NCI-H187 (cell line): ENCODE measurements at regions not wholly inside any gene's neighbourhood (a gene's known extent, or its start where the extent isn't known, plus 50 kb on each side); places are given as distances from the start of the nearest gene placed in this dataset.
A peak's percentile ranks its signal among the peaks of the same experiment; 100 is the strongest.

Source experiments
- DNase-seq, 2 experiments: peaks; one replicate each; lab custom pipeline; 2025; lab: John Stamatoyannopoulos, UW

- DNase-seq, result peak in 1 of 2 experiments; percentile 15
These were observed 174.5 kb upstream of the RUNX1 start for GRCh38 chr21:35223480-35224156.

GRCh38 chr21:35222541-35222941, 173.4 kb upstream of the RUNX1 start:
- DNase-seq, result no peak

- DNase-seq, result no peak
These were observed 172.9 kb upstream of the RUNX1 start for GRCh38 chr21:35222021-35222420.

GRCh38 chr21:35220301-35220700, 171.2 kb upstream of the RUNX1 start:
- DNase-seq, result no peak

DNA sequence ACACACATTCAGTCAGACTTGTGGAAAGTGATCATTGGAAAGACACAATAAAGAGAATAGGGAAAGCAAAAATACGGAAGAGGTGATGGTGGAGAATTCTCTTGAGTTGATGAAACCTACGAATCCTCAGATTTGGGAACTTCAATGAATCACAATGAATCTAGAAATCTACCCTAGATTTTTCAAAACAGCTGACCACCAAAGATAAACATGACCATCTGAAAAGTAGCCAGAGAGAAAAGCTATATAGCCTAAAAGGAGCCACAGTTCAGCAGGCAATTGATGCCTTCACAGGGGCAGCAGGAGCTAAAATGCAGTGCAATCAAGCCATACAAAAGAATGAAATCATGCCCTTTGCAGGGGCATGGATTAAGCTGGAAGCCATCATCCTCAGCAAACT, 170.6 kb upstream of the RUNX1 start:
- DNase-seq, result no peak

DNA sequence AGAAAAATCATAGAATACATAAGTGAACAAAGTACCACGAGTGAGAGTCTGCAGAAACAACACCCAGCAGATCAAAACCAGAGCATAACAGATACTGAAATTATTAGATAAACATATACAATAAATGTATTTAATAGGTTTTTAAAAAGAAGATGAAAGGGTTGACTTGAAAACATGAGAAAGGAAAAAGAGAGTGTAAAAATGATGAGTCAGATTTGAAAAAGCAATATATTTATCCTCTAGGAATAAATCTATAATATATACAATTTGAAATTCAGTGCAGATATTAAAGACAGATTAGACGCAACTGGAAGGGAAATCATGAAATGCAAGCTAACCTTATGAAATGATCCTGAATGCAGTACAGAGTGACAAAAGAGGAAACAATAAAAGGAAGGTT, 170.2 kb upstream of the RUNX1 start:
- no peak for DNase-seq

- DNase-seq, result peak in 1 of 2 experiments; percentile 30
These were observed 168.5 kb upstream of the RUNX1 start for GRCh38 chr21:35217504-35218060.

- DNase-seq, result no peak
These were observed 167.9 kb upstream of the RUNX1 start for GRCh38 chr21:35216996-35217395.

DNA sequence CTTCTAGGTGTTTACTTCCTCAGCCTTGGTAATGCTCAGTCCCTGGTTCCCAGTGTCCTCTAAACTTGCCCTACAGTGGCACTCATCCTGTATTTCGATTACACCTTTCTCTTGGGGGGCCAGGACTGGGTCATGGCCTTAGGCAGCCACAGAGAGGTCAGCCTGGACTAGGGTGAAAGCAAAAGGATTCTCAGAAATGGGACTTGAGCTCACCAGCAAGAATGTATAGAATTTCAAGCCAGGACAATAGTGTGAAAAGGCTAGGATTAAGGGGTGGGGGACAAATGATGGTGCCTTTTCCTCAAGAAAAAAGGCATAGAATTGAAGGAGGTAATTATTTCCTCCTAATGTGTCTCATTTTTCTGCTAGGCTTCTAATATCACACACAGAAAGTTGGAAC, 166.8 kb upstream of the RUNX1 start:
- DNase-seq, result no peak

- no peak for DNase-seq
These were observed 163.5 kb upstream of the RUNX1 start for GRCh38 chr21:35212393-35213127.

GRCh38 chr21:35211782-35212181, 162.7 kb upstream of the RUNX1 start:
- DNase-seq, result no peak

GRCh38 chr21:35210093-35210492, 161.0 kb upstream of the RUNX1 start:
- DNase-seq, result no peak

- no peak for DNase-seq
These were observed 159.9 kb upstream of the RUNX1 start for GRCh38 chr21:35208810-35209517.

DNA sequence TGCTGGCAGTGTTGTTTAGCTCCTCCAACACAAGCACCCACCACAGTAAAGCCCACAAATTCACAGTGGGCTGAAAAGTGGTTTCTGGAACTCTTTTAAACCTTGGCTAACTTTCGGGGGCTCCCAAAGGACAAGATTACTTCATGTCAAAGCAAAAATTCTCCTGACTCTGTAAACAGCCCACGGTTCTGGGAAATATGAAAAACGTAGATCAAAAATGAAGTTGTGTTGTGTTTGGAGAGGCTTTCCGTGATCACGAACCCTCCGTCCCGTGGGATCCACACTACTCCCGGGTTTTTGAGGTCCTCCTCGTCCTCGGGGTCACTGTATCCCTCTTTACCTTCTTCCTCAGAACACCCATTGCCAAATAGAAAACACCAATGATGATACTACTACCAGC, 159.0 kb upstream of the RUNX1 start:
- DNase-seq, result no peak

DNA sequence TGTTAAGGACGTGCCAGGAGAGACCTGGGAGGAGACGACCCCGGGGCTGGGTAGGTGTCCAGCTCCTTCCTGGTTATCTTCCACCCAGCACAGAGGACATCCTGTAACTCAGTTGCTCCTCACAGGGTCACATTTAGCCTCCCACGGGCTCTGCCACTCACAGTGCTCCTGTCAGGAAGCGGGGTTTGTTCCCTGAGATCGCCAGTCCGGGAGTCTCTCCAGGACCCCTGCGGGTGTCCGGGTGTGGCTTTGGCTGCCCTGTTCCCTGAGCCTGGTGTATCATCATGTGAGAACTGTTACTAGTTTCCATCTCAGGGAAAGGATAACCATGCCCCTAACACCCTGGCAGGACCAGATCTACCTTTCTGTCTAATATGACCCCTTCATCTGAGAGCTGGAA, 158.2 kb upstream of the RUNX1 start:
- no peak for DNase-seq

DNA sequence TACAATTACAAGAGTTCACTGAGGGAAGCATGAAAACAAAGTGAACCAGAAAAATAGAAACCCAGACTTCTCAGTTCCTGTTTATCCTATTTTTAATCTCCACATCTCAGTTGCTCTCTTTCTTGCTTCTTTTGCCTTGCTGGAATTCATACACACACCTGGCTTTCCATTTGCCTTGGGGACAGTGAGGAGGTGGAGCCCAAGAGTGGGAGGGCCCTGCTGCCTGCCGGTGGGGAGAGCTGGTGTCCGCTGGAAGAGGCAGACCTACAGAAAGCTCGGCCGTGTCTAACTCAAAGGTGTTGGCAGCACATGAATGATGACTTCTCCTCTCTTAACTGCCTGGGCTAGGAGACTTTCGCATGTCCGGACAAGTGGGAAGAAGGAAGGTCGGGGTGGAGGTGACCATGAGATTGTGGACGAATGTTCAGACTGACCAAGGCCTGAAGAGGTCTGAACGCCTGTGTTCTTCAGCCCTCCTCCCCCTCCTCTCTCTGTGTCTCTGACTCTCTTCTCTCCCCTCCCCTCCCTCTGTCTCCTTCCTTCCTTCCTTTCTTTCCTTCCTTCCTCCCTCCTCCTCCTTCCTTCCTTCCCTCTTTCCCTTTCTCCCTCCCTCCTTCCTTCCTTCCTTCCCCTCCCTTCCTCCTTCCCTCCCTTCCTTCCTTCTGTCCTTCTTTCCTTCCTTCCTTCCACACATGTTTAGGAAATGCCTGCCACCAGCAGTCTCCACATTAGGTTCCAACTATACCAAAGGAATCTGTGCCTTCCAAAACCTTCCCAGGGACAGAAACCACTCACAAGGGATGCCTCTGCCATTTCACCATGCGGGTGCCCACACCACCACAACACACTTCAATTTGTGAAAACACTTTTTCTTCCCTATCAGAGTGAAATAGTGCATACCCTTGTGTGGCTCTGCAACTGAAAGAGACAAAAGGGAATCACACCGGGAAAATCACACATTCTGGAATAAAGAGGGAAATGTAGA, 157.3 kb upstream of the RUNX1 start:
- DNase-seq, result peak; percentile 44 to 79

DNA sequence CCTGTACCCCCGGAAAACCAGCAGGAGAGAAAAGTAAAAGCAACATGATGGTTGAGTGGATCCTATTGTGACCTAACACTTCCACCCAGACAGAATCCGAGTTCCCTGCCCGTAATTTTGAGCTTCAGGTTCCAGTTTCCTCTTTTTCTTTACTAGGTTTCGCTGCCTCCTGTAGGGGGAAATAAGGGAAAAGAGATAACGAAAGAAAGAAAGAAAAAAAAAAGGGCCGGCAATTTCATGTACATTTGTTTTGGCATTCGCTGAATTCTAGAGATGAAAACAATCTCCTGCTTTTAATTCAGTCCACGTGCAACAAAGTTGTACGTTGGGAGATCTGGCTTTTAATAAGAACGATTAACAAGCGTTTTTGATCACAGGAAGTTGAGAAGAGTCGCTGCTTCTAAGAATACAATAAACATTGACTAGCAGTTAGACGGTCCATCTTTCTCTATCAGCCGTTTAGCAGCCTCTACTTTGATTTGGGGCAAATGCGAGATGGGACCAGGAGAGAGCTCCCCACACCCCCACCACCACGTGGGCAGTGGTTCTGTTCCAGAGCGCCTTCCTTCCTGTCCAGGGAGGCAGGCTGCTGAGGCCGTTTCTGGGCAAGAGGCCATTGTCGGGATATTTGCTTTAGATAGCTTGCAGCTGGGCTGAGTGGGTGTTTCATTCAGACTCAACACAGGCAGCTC, 155.9 kb upstream of the RUNX1 start:
- DNase-seq, result no peak

GRCh38 chr21:35204125-35204524, 155.0 kb upstream of the RUNX1 start:
- no peak for DNase-seq

- no peak for DNase-seq
These were observed 154.2 kb upstream of the RUNX1 start for GRCh38 chr21:35203093-35203977.

DNA sequence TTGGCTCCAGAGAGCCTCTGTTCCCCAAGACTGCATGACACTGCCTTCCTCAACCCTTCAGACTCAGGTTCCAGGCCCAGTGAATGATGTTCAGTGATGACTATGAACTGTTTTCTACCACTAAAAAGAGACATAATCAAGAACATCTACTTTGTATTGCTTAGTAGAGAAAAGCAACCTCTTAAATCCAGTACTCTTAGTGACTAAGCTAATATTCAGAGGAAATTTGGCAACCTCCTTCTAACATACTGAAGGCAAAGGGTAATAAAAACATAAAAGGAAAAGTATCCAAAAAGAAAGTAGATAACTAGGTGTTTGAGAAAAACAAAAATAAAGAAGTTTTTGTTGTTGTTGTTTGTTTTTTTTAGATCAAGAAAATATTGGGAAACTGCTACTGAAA, 153.3 kb upstream of the RUNX1 start:
- no peak for DNase-seq
